Body of pancreas (tissue), 4 donors: ENCODE measurements at regions not wholly inside any gene's neighbourhood (a gene's known extent, or its start where the extent isn't known, plus 50 kb on each side); places are given as distances from the start of the nearest gene placed in this dataset.

ENCODE experiments used
- ATAC-seq: fragments of 150-250 bp; one replicate; pipeline ENCODE4 v1.9.1; 2016
- DNase-seq, 4 donors: peaks; one replicate each; pipeline ENCODE4 v3.0.0-alpha.2; 2019
- H3K27ac ChIP-seq, 4 donors: fragments of 200-600 bp; sonication (generic); 1 replicate in 3 of 4; 2 replicates in 1 of 4; pipeline versions ENCODE4 v1.5.1 to v1.6.1; 2016 to 2019; ENCODE audit warnings: mild to moderate bottlenecking in 1 of 4, mixed read lengths in 1 of 4, moderate library complexity in 1 of 4
- H3K27me3 ChIP-seq, 2 donors: fragments of 200-600 bp; sonication (generic); one replicate each; pipeline ENCODE4 v1.6.0; 2016; ENCODE audit warnings: mild to moderate bottlenecking in 1 of 2
- H3K36me3 ChIP-seq, 2 donors: fragments of 200-600 bp; sonication (generic); replicated peaks in 1 of 2; 2 replicates each; pipeline ENCODE4 v1.5.1; 2016; ENCODE audit warnings: low read depth in 2 of 2; ENCODE audit not compliant: insufficient read depth in 1 of 2
- H3K4me1 ChIP-seq: fragments of 200-600 bp; sonication (generic); one replicate; pipeline ENCODE4 v1.6.0; 2016
- H3K4me3 ChIP-seq, 2 donors: fragments of 200-600 bp; sonication (generic); 1 replicate in 1 of 2; 2 replicates in 1 of 2; pipeline ENCODE4 v1.5.1; 2016 to 2019
- H3K9me3 ChIP-seq, 3 donors: fragments of 200-600 bp; sonication (generic); 1 replicate in 2 of 3; 2 replicates in 1 of 3; pipeline ENCODE4 v1.5.1; 2016
- POLR2A ChIP-seq, 3 donors: fragments of 450-650 bp; IDR thresholded peaks; one replicate each; pipeline ENCODE4 v1.6.1; 2016; ENCODE audit warnings: antibody characterized with exemption in 3 of 3, mild to moderate bottlenecking in 2 of 3
- WGBS, 2 donors: methylation state at CpG; one replicate each; pipeline ENCODE4 v1.1.5; 2017; 5-methylcytosine and 5-hydroxymethylcytosine counted together
- intact Hi-C: fragments of 100-400 bp; cut with DNase I; formaldehyde crosslinking; loops from one replicate; pipeline ENCODE4 v1.15.1; 2023
- TF ChIP-seq, protein P1 (sequence below), 7 experiments: fragments of 450-650 bp in 4 of 7; fragments of 200-600 bp in 3 of 7; sonication (generic) in 3 of 7; IDR thresholded peaks; one replicate each; pipeline ENCODE4 v1.5.1; 2016 to 2019; ENCODE audit warnings: antibody characterized with exemption in 7 of 7

GRCh38 chr1:42006093-42006492 lies 87.4 kb upstream of the HIVEP3 start:
- 67 to 89% methylated on average over 2 of the region's 2 CpGs for WGBS, 2 donors

DNA sequence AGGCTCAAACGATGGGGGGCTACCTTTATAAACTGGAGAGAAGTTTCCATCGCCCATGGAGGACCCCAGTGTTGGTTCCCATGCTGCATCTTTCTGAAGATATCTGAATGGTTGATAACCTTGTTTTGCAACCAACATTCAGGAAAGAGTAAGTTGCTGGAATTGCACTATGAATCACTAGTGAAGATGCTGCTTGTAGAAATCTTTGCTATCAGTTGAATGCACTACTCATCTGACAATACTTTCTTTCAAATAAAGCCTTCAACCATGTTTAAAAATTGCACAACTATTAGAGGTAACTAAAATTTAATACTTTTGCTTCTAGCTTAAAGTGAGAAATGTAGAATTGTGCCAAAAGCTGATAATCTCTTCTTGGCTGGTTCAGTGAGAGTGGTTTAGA lies 86.8 kb upstream of the HIVEP3 start:
- Histone ChIP-seq H3K9me3 (no peaks in the 10 kb centered on the region), H3K27ac (no peak overlapping the region), H3K36me3 (no peaks in the 10 kb centered on the region), H3K4me3 (no peak overlapping the region), H3K4me1 (no peaks in the 10 kb centered on the region), H3K27me3 (no peaks in the 10 kb centered on the region)
- DNase-seq (no peak), ATAC-seq (no peak)
- no peak for TF ChIP-seq POLR2A (IDR thresholded peaks at IDR 0.05)
- TF ChIP-seq, protein P1, sequence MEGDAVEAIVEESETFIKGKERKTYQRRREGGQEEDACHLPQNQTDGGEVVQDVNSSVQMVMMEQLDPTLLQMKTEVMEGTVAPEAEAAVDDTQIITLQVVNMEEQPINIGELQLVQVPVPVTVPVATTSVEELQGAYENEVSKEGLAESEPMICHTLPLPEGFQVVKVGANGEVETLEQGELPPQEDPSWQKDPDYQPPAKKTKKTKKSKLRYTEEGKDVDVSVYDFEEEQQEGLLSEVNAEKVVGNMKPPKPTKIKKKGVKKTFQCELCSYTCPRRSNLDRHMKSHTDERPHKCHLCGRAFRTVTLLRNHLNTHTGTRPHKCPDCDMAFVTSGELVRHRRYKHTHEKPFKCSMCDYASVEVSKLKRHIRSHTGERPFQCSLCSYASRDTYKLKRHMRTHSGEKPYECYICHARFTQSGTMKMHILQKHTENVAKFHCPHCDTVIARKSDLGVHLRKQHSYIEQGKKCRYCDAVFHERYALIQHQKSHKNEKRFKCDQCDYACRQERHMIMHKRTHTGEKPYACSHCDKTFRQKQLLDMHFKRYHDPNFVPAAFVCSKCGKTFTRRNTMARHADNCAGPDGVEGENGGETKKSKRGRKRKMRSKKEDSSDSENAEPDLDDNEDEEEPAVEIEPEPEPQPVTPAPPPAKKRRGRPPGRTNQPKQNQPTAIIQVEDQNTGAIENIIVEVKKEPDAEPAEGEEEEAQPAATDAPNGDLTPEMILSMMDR (IDR thresholded peaks at IDR 0.05), result no peak
- intact Hi-C loops, result no loop called here
- 84 to 94% methylated on average over 2 of the region's 2 CpGs for WGBS, 2 donors

More at GRCh38 chr1:42006093-42006492, 87.4 kb upstream of the HIVEP3 start:
- no peak overlapping the region for H3K4me3 ChIP-seq
- H3K27me3 ChIP-seq, result no peaks in the 10 kb centered on the region
- no peak for DNase-seq
- no peak overlapping the region for H3K27ac ChIP-seq
- no peaks in the 10 kb centered on the region for H3K9me3 ChIP-seq
- TF ChIP-seq, protein P1 (IDR thresholded peaks at IDR 0.05), result no peak
- no peak for TF ChIP-seq POLR2A (IDR thresholded peaks at IDR 0.05)
- H3K36me3 ChIP-seq, result no peaks in the 10 kb centered on the region
- intact Hi-C loops, result no loop called here
- no peak for ATAC-seq
- no peaks in the 10 kb centered on the region for H3K4me1 ChIP-seq

GRCh38 chr1:42004860-42005259 lies 86.1 kb upstream of the HIVEP3 start:
- 83 to 93% methylated on average over 5 of the region's 5 CpGs for WGBS, 2 donors
- Histone ChIP-seq H3K36me3 (no peaks in the 10 kb centered on the region), H3K9me3 (no peaks in the 10 kb centered on the region), H3K27me3 (no peaks in the 10 kb centered on the region), H3K4me3 (no peak overlapping the region), H3K27ac (no peak overlapping the region), H3K4me1 (no peaks in the 10 kb centered on the region)
- ATAC-seq (no peak), DNase-seq (no peak)
- TF ChIP-seq POLR2A (IDR thresholded peaks at IDR 0.05), result no peak
- TF ChIP-seq, protein P1 (IDR thresholded peaks at IDR 0.05), result no peak
- intact Hi-C loops, result no loop called here

GRCh38 chr1:42004322-42004721 lies 85.6 kb upstream of the HIVEP3 start:
- intact Hi-C loops, result no loop called here

DNA sequence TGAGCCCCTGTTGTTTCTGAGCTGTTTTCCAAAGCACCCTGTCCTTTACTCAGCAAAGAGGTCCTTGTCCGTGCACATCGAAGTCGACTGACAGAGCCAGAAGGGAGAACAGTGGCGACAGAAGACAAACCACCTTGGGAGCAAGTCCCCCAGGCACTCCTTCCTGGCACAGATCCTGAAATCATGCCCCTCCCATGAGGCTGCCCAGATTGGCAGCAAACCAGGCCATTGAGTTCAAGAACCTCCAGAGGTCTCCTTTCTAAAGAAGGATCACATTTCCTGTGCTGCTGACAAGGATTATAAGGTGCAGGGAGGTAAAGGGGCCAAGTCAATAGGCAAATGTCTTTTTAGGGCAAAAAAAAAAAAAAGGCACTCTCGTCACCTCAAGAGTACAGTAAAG lies 84.7 kb upstream of the HIVEP3 start:
- no peak overlapping the region for H3K4me3 ChIP-seq
- TF ChIP-seq POLR2A (IDR thresholded peaks at IDR 0.05), result no peak
- TF ChIP-seq, protein P1 (IDR thresholded peaks at IDR 0.05), result no peak
- no peak overlapping the region for H3K27ac ChIP-seq
- no peaks in the 10 kb centered on the region for H3K27me3 ChIP-seq
- no peaks in the 10 kb centered on the region for H3K9me3 ChIP-seq
- peak in 2 of 4 donors; percentile 26 to 39 for DNase-seq
- intact Hi-C loops, result no loop called here
- no peaks in the 10 kb centered on the region for H3K36me3 ChIP-seq
- ATAC-seq, result no peak
- no peaks in the 10 kb centered on the region for H3K4me1 ChIP-seq
- whole genome bisulfite sequencing, 2 donors, result 90 to 94% methylated on average over 5 of the region's 5 CpGs

More at GRCh38 chr1:42004322-42004721, 85.6 kb upstream of the HIVEP3 start:
- DNase-seq (no peak), ATAC-seq (no peak)
- Histone ChIP-seq H3K4me3 (no peak overlapping the region), H3K36me3 (no peaks in the 10 kb centered on the region), H3K4me1 (no peaks in the 10 kb centered on the region), H3K27ac (no peak overlapping the region), H3K9me3 (no peaks in the 10 kb centered on the region), H3K27me3 (no peaks in the 10 kb centered on the region)
- WGBS, 2 donors, result 95 to 99% methylated on average over 4 of the region's 4 CpGs
- TF ChIP-seq POLR2A (IDR thresholded peaks at IDR 0.05), result no peak
- TF ChIP-seq, protein P1 (IDR thresholded peaks at IDR 0.05), result no peak
